Adrenal gland (tissue), 9 donors: ENCODE measurements at regions not wholly inside any gene's neighbourhood (a gene's known extent, or its start where the extent isn't known, plus 50 kb on each side); places are given as distances from the start of the nearest gene placed in this dataset.

ENCODE experiments used
- DNase-seq, 7 donors: peaks; one replicate each; pipeline ENCODE4 v3.0.0-alpha.2; 2019 to 2020
- H3K27ac ChIP-seq, 5 donors: fragments of 200-600 bp; sonication (generic) in 4 of 5; 1 replicate in 3 of 5; 2 replicates in 2 of 5; pipeline versions ENCODE4 v1.5.1 to v1.8.0; 2016 to 2020; ENCODE audit warnings: mild to moderate bottlenecking in 1 of 5
- H3K27me3 ChIP-seq: fragments of 200-600 bp; 2 replicates; pipeline ENCODE4 v1.8.0; 2021
- H3K36me3 ChIP-seq, 2 donors: fragments of 200-600 bp; replicated peaks in 1 of 2; 1 replicate in 1 of 2; 2 replicates in 1 of 2; pipeline versions ENCODE4 v1.5.1 to v1.8.0; 2018 to 2022
- H3K4me1 ChIP-seq, 2 donors: fragments of 200-600 bp; replicated peaks in 1 of 2; 1 replicate in 1 of 2; 2 replicates in 1 of 2; pipeline versions ENCODE4 v1.5.1 to v1.8.0; 2018 to 2021
- H3K4me3 ChIP-seq, 4 donors: fragments of 200-600 bp; sonication (generic) in 3 of 4; one replicate each; pipeline ENCODE4 v1.5.1; 2016 to 2018
- H3K9me3 ChIP-seq, 3 donors: fragments of 200-600 bp; sonication (generic) in 1 of 3; replicated peaks in 1 of 3; 1 replicate in 2 of 3; 2 replicates in 1 of 3; pipeline versions ENCODE4 v1.5.1 to v1.8.0; 2016 to 2021
- POLR2A ChIP-seq, 2 donors: fragments of 450-650 bp; IDR thresholded peaks; one replicate each; pipeline ENCODE4 v1.6.1; 2017; ENCODE audit warnings: antibody characterized with exemption in 2 of 2, mild to moderate bottlenecking in 2 of 2, moderate library complexity in 1 of 2
- WGBS, 4 donors: extraction: QIAGEN DNeasy Blood & Tissue Kit in 2 of 4; methylation state at CpG; one replicate each; pipeline versions ENCODE4 v1.1.5 to v1.1.7; 2013 to 2017; 5-methylcytosine and 5-hydroxymethylcytosine counted together
- intact Hi-C, 2 donors: fragments of 100-400 bp; cut with DNase I; formaldehyde crosslinking; loops; one replicate each; pipeline versions ENCODE4 v1.14.1 to v1.15.0; 2022 to 2023
- TF ChIP-seq, protein P1 (sequence below), 6 experiments: fragments of 450-650 bp in 4 of 6; fragments of 200-600 bp in 2 of 6; sonication (generic) in 1 of 6; IDR thresholded peaks; 1 replicate in 5 of 6; 2 replicates in 1 of 6; pipeline versions ENCODE4 v1.5.1 to v1.8.0; 2016 to 2021; ENCODE audit warnings: antibody characterized with exemption in 6 of 6, mild to moderate bottlenecking in 2 of 6, moderate library complexity in 1 of 6
- donor health status: healthy with polysubstance abuse.
- donor health status: Bipolar disorder and iron deficiency.
- donor health status: DM: yes; HTN: yes; CAD: no.
- donor health status: DM: no; HTN: no; CAD: no.
- donor health status: DM: no; HTN: no; CAD: no.

GRCh38 chrX:147376601-147377422 lies 534.9 kb upstream of the FMR1 start:
- peak; percentile 20 to 72 (median 63) for DNase-seq
- Histone ChIP-seq H3K4me1 (peaks cover 4 to 9% of the 10 kb centered on the region in 2 donors), H3K36me3 (no peaks in the 10 kb centered on the region), H3K9me3 (no peaks in the 10 kb centered on the region), H3K4me3 (no peak overlapping the region), H3K27ac (peak overlapping the region in 4 of 5 donors; percentile 40 to 75 (median 56)), H3K27me3 (no peaks in the 10 kb centered on the region)
- 26 to 56% (median 44%) methylated on average over 4 to 9 of the region's 9 CpGs for WGBS, 4 donors
- intact Hi-C loops: no loop called here
- TF ChIP-seq, protein P1, sequence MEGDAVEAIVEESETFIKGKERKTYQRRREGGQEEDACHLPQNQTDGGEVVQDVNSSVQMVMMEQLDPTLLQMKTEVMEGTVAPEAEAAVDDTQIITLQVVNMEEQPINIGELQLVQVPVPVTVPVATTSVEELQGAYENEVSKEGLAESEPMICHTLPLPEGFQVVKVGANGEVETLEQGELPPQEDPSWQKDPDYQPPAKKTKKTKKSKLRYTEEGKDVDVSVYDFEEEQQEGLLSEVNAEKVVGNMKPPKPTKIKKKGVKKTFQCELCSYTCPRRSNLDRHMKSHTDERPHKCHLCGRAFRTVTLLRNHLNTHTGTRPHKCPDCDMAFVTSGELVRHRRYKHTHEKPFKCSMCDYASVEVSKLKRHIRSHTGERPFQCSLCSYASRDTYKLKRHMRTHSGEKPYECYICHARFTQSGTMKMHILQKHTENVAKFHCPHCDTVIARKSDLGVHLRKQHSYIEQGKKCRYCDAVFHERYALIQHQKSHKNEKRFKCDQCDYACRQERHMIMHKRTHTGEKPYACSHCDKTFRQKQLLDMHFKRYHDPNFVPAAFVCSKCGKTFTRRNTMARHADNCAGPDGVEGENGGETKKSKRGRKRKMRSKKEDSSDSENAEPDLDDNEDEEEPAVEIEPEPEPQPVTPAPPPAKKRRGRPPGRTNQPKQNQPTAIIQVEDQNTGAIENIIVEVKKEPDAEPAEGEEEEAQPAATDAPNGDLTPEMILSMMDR (IDR thresholded peaks at IDR 0.05): no peak
- TF ChIP-seq POLR2A (IDR thresholded peaks at IDR 0.05): peak in 1 of 2 donors; percentile 25

GRCh38 chrX:147364896-147365295 lies 546.8 kb upstream of the FMR1 start:
- TF ChIP-seq, protein P1 (IDR thresholded peaks at IDR 0.05): no peak
- TF ChIP-seq POLR2A (IDR thresholded peaks at IDR 0.05): no peak
- no peak for DNase-seq
- H3K4me1 ChIP-seq: no peaks in the 10 kb centered on the region
- H3K36me3 ChIP-seq: no peaks in the 10 kb centered on the region
- no peak overlapping the region for H3K4me3 ChIP-seq
- intact Hi-C loops: no loop called here
- H3K27me3 ChIP-seq: no peaks in the 10 kb centered on the region
- no peak overlapping the region for H3K27ac ChIP-seq
- 47 to 84% (median 76%) methylated on average over 2 of the region's 2 CpGs for WGBS, 4 donors
- no peaks in the 10 kb centered on the region for H3K9me3 ChIP-seq

DNA sequence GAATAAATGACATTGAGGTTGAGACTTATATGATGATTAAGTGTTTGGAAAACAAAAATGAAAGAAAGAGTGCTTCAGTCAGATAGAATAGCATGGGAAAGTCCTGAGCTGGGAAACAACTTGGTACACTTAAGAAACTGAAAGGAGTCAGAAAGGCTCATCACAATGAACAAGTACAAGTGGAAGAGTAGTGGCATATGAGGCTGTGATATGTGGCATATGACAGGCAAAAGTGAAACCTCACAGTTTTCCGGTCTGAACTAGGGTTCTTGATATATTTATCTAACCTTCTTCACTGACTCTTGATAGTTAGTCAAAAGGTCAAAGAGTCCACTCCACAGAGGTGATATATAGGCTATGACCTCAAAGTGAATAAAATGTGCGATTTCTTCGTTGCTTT lies 537.1 kb upstream of the CXorf51A start:
- 76 to 85% (median 79%) methylated on average over 2 to 3 of the region's 3 CpGs for WGBS, 4 donors

GRCh38 chrX:147343467-147343866 lies 528.9 kb upstream of the CXorf51A start:
- Histone ChIP-seq H3K27me3 (no peaks in the 10 kb centered on the region), H3K27ac (no peak overlapping the region), H3K4me1 (no peaks in the 10 kb centered on the region), H3K4me3 (no peak overlapping the region), H3K36me3 (no peaks in the 10 kb centered on the region), H3K9me3 (no peaks in the 10 kb centered on the region)
- 77 to 81% (median 79%) methylated on average over 6 of the region's 6 CpGs for WGBS, 4 donors
- intact Hi-C loops: no loop called here
- DNase-seq: no peak
- no peak for TF ChIP-seq POLR2A (IDR thresholded peaks at IDR 0.05)
- TF ChIP-seq, protein P1 (IDR thresholded peaks at IDR 0.05): no peak

More for the DNA sequence above, 537.1 kb upstream of the CXorf51A start:
- no peak overlapping the region for H3K27ac ChIP-seq
- no peaks in the 10 kb centered on the region for H3K9me3 ChIP-seq
- no peak overlapping the region for H3K4me3 ChIP-seq
- TF ChIP-seq, protein P1 (IDR thresholded peaks at IDR 0.05): no peak
- no peaks in the 10 kb centered on the region for H3K27me3 ChIP-seq
- no peak for DNase-seq
- H3K4me1 ChIP-seq: no peaks in the 10 kb centered on the region
- no peaks in the 10 kb centered on the region for H3K36me3 ChIP-seq
- intact Hi-C loops: no loop called here
